ENCODE measurements at regions not wholly inside any gene's neighbourhood (a gene's known extent, or its start where the extent isn't known, plus 50 kb on each side); places are given as distances from the start of the nearest gene placed in this dataset.
A peak's percentile ranks its signal among the peaks of the same experiment; 100 is the strongest.
"Not testable (repeated sequence)": the region's sequence is repeated elsewhere in the genome, so short reads cannot be mapped to it uniquely, and the experiment has no call there.

DNA sequence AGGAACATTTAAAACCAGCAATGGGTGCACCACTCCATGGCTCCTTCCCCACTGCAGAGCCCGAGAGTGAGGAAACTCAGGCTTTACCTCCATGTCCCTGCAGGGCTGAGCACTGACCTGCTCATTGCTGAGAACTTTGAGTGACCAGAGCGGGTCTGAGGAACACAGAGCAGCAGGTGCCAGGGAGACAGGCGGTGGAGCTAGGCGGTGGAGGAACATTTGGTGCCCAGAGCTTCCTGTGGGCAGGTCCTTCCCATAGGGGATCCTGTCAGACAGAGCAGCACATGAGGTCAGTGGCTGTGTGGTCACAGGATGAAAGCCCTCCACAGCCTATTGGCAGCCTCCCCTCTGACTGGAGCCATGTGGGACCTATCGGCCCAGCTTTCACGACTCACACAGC lies 538.5 kb downstream of the RPIA start:
- DNase-seq, result not testable (repeated sequence)

GRCh38 chr2:89231241-89231640 lies 539.8 kb downstream of the RPIA start:
- DNase-seq, result not testable (repeated sequence)

- DNase-seq, result not testable (repeated sequence)
Measured at GRCh38 chr2:89233931-89234330, 542.5 kb downstream of the RPIA start.

GRCh38 chr2:89234818-89235466 lies 543.5 kb downstream of the RPIA start:
- DNase-seq, result not testable (repeated sequence)

GRCh38 chr2:89236832-89237450 lies 545.5 kb downstream of the RPIA start:
- DNase-seq, result not testable (repeated sequence)

- not testable (repeated sequence) for DNase-seq
Measured at GRCh38 chr2:89237783-89238182, 546.3 kb downstream of the RPIA start.

DNA sequence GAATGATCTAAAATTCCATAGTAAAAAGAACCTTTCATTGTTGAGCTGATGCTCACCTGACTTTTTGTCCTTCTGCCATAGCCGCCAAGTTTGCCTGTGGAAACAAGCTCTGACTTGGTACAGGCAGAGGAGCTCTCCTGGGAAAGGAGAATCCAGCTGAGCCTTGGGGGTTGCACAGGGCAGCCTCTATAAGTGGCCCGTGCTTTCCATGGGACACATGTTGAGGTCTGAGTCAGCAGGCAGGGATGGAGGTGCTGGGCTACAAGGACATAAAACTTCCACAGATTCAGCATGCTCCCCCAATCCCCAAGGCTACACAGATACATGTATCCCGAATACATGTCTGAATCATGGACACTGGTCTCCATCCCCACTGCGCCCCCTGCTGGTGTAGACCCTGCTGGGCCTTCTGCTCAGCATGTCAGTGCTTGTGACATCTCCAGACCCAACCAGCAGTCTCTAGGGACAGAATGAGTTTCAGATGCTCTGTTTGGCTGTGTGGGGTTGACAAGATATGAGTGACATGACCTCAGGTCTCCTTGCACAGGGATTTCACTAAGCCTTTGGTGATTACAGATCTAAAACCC lies 551.7 kb downstream of the RPIA start:
- DNase-seq, result not testable (repeated sequence)

- not testable (repeated sequence) for DNase-seq
Measured at GRCh38 chr2:89244407-89244806, 552.9 kb downstream of the RPIA start.

- DNase-seq, result not testable (repeated sequence)
Measured at GRCh38 chr2:89245478-89245877, 554.0 kb downstream of the RPIA start.

DNA sequence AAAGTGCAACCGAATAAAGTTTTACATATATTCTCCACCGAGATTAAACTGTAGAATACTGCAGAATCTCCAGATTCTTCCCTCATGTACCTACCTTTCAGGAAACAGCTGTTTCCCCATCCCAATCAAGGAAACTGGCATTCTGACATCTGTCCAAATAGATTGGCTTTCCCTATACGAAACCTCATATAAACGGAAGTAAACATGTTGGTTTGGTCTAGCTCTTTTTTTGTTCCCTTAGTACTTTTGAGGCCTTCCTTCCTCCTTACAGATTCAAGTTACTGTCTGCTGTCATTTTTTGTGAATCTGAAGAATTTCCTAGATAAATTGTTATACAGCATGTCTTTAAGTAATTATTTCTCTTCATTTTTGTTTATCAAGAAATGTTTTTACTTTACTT lies 554.6 kb downstream of the RPIA start:
- DNase-seq, result not testable (repeated sequence)

DNA sequence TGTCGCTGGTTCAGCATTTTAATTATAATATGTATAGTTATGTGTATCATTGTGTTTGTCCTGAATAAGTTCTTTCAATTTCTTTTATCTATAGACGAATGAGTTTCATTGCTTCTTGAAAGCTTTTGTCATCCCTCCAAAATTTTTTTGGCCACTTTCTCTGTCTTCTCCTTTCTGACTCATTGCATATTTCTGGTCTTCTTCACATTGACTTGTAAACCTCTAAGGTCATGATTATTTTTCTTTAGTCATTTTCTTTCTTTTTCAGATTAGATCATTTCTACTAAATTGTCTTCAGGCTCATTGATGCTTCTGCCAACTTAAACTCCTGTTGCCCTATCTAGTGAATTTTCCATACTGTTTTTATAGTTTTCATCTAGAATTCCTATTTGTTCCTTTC lies 555.1 kb downstream of the RPIA start:
- DNase-seq, result peak; percentile 67

DNA sequence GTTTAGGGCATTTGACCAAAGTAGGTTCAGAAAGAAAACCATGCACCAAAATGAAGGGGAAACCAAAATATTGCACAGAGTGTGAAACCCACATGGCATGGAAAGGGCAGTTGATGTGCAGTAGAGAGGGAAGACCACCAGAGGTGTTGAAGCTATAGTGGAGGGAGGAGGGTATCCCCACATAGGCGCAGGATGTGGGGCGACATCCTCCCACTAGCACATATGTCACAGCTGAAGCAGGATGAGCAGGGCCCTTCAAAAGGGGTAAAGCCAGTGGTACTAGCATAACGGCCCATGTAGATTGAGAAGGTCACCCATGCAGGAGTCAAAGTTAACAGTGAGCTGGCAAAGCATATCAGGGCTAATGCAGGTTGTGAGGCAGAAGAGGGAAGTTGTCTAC lies 563.5 kb downstream of the RPIA start:
- DNase-seq, result not testable (repeated sequence)

- DNase-seq, result not testable (repeated sequence)
Measured at GRCh38 chr2:89273443-89273842, 582.0 kb downstream of the RPIA start.

- DNase-seq, result not testable (repeated sequence)
Measured at GRCh38 chr2:89280536-89280935, 589.1 kb downstream of the RPIA start.

GRCh38 chr2:89286448-89287080 lies 595.1 kb downstream of the RPIA start:
- DNase-seq, result not testable (repeated sequence)

- not testable (repeated sequence) for DNase-seq
Measured at GRCh38 chr2:89287084-89287483, 595.6 kb downstream of the RPIA start.

DNA sequence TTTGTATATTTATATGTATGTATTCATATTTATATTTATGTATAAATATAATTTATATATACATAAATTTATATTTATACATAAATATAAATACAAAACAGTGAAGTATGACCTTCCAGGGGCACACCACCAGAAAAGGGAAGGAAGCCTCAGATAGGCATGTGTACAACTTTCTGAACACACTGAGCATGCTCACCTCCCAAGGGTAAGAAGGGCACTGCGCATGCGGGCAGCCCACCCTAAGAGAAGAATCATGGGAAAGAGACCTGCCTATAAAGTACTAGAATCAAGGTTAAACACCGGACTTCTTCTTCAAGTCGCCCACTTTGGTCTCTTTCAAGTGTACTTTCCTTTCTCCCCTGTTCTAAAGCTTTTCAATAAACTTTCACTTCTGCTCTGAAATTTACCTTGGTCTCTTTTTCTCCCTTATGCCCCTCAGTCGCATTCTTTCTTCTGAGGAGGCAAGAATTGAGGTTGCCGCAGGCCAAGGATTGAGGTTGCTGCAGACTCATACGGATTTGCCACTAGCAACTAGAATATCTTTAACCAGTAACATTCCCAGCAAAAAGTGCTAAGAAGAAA lies 600.3 kb downstream of the RPIA start:
- DNase-seq, result not testable (repeated sequence)

DNA sequence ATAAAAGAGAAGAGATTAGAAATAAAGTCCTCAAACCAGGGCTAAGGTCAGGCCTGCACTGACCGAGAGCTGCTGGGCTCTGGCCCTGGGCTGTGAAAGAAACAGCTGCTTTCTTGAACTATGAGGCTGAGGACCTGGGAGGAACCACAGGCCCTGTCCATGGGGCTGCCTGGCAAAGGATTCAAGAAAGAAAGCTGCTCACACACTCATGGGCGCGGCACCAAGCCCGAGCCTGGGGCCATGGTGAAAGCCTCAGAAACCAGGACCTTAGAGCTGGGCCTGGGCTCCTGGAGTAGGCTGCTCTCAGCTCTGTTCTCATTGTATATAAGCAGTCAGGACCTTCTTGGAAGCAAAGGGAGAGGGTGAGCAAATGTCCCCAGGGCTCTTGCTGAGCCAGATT lies 601.9 kb downstream of the RPIA start:
- DNase-seq, result not testable (repeated sequence)

DNA sequence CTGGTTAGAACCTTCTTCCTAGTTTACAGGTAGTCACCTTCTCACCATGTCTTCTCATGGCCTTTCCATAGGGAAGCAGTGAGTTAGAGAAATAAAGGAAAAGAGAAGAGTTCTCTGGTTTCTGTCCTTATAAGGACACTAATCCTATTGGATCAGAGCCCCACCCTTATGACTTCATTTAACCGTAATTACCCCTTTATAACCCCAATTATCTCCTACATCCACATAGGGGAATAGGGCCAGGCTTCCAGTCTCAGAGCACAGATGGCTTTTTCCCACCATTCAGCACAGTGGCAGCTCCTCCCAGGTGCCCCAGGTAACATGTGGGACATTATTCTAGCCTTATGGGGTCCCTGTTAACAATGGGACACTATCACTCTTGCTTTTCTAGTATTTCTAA lies 602.9 kb downstream of the RPIA start:
- DNase-seq, result not testable (repeated sequence)

DNA sequence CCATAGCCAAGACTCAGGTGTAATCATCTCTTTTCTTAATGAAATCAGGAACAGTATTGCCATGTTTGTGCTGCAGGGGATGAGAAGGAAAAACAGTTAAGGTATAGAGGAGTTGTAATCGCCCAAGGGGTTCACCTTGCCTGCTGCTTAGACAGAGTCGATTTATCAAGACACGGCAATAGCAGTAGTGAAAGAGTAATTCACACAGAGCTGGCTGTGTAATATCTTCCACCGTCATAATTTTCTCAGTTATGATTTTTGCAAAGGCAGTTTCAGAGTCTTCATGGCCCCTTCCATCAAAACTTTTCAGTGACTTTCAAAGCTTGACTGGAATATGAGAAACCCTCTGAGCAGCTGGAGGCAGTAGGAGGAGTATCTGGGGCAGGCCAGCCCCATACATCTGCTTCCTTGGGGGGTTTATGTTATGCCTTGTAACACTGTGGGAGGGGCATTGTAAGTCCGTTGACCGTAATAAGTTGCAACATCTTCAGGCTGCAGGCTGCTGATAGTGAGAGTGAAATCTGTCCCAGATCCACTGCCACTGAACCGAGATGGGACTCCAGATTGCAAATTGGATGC lies 605.4 kb downstream of the RPIA start:
- not testable (repeated sequence) for DNase-seq

- DNase-seq, result not testable (repeated sequence)
Measured at GRCh38 chr2:89299196-89299595, 607.7 kb downstream of the RPIA start.

DNA sequence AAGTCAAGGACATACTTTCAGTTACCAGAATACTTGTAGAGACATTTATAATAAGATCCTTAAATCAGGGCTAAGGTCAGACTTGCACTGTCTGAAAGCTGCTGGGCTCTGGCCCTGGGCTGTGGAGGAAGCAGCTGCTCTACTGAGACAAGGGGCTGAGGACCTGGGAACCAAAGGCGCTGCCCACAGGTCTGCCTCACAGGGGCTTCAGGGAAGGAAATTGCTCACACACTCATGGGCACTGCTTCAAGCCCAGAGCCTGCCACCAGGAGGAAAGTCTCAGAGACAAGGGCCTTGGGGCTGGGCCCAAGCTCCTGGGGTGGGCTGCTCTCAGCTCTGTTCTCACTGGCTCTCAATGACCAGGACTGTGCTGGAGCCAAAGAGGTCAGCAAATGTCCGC lies 614.1 kb downstream of the RPIA start:
- not testable (repeated sequence) for DNase-seq
